Lung (tissue), 11 donors: ENCODE measurements at regions not wholly inside any gene's neighbourhood (a gene's known extent, or its start where the extent isn't known, plus 50 kb on each side); places are given as distances from the start of the nearest gene placed in this dataset.
"Not testable (repeated sequence)": the region's sequence is repeated elsewhere in the genome, so short reads cannot be mapped to it uniquely, and the experiment has no call there.

Experiments used
- ATAC-seq: fragments of 200-7000 bp; cut with Tn5 transposase; one replicate; pipeline ENCODE4 v1.9.1; 2020; ENCODE audit warnings: moderate number of reproducible peaks; ENCODE audit not compliant: insufficient read depth, low FRiP score
- DNase-seq, 3 donors: peaks; one replicate each; pipeline ENCODE4 v3.0.0-alpha.2; 2013 to 2017
- H3K27ac ChIP-seq, 2 donors: one replicate each; pipeline ENCODE4 v1.5.1; 2013; ENCODE audit warnings: mild to moderate bottlenecking in 2 of 2, moderate library complexity in 2 of 2, control low read depth in 1 of 2, inconsistent platforms in 1 of 2, low read depth in 1 of 2, low read length in 1 of 2
- H3K27me3 ChIP-seq, 3 donors: one replicate each; pipeline ENCODE4 v1.5.1; 2013; ENCODE audit warnings: low read length in 2 of 3; ENCODE audit not compliant: control insufficient read depth in 3 of 3, insufficient read depth in 3 of 3
- H3K36me3 ChIP-seq, 4 donors: one replicate each; pipeline ENCODE4 v1.5.1; 2013; ENCODE audit warnings: low read length in 4 of 4, mild to moderate bottlenecking in 1 of 4, moderate library complexity in 1 of 4; ENCODE audit not compliant: control insufficient read depth in 4 of 4, insufficient read depth in 4 of 4
- H3K4me1 ChIP-seq, 5 donors: one replicate each; pipeline ENCODE4 v1.5.1; 2013; ENCODE audit warnings: low read length in 5 of 5, mild to moderate bottlenecking in 2 of 5, moderate library complexity in 1 of 5; ENCODE audit not compliant: control insufficient read depth in 5 of 5, insufficient read depth in 5 of 5
- H3K4me3 ChIP-seq: one replicate; pipeline ENCODE4 v1.5.1; 2013; ENCODE audit warnings: mild to moderate bottlenecking, control low read depth, moderate library complexity
- H3K9ac ChIP-seq, 2 donors: one replicate each; pipeline ENCODE4 v1.5.1; 2013; ENCODE audit warnings: low read length in 2 of 2, control low read depth in 1 of 2; ENCODE audit not compliant: insufficient read depth in 1 of 2
- H3K9me3 ChIP-seq, 4 donors: one replicate each; pipeline ENCODE4 v1.5.1; 2013; ENCODE audit warnings: low read length in 3 of 4, mild to moderate bottlenecking in 1 of 4, moderate library complexity in 1 of 4; ENCODE audit not compliant: control insufficient read depth in 4 of 4, insufficient read depth in 3 of 4
- WGBS, 2 donors: extraction: QIAGEN DNeasy Blood & Tissue Kit; methylation state at CpG; one replicate each; pipeline ENCODE4 v1.1.7; 2013; 5-methylcytosine and 5-hydroxymethylcytosine counted together
- TF ChIP-seq, protein P1 (sequence below): IDR thresholded peaks from 2 replicates; pipeline ENCODE4 v1.5.1; 2012; ENCODE audit warnings: mild to moderate bottlenecking; ENCODE audit errors: control extremely low read depth, extremely low read depth
- donor health status: control.
- donor health status: control.
- donor health status: Bipolar disorder and iron deficiency.
- donor health status: healthy.
- donor health status: DM: yes; HTN: yes; CAD: no.

DNA sequence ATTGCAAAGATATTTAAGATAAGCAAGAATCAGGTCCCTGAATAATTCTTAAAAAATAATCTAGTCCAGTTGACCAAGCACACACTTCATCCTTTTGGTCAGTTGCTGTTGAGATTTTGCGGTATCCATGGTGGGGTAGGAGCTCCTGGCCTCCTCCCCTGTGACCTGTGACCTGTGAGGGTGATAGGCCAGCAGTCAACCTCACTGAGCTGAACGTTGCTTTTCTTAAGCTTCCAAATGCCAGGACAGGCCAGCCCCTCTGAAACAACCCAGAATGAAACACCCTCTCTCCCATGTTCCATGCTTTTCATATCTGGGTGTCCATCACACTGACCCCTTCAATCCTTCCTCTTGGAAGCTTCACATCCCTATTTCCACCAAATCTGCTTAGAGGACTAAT lies 164.9 kb downstream of the THBS2 start:
- WGBS, 2 donors: 74 to 85% methylated on average over 2 of the region's 2 CpGs
- Histone ChIP-seq H3K9me3 (peaks cover 0 to 8% (median 4%) of the 10 kb centered on the region in 4 donors), H3K4me3 (no peak overlapping the region), H3K27me3 (no peaks in the 10 kb centered on the region), H3K36me3 (no peaks in the 10 kb centered on the region), H3K9ac (no peak overlapping the region), H3K4me1 (peaks cover 0 to 10% (median 0%) of the 10 kb centered on the region in 5 donors), H3K27ac (no peak overlapping the region)
- TF ChIP-seq, protein P1, sequence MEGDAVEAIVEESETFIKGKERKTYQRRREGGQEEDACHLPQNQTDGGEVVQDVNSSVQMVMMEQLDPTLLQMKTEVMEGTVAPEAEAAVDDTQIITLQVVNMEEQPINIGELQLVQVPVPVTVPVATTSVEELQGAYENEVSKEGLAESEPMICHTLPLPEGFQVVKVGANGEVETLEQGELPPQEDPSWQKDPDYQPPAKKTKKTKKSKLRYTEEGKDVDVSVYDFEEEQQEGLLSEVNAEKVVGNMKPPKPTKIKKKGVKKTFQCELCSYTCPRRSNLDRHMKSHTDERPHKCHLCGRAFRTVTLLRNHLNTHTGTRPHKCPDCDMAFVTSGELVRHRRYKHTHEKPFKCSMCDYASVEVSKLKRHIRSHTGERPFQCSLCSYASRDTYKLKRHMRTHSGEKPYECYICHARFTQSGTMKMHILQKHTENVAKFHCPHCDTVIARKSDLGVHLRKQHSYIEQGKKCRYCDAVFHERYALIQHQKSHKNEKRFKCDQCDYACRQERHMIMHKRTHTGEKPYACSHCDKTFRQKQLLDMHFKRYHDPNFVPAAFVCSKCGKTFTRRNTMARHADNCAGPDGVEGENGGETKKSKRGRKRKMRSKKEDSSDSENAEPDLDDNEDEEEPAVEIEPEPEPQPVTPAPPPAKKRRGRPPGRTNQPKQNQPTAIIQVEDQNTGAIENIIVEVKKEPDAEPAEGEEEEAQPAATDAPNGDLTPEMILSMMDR: no peak
- DNase-seq: no peak
- no peak for ATAC-seq

DNA sequence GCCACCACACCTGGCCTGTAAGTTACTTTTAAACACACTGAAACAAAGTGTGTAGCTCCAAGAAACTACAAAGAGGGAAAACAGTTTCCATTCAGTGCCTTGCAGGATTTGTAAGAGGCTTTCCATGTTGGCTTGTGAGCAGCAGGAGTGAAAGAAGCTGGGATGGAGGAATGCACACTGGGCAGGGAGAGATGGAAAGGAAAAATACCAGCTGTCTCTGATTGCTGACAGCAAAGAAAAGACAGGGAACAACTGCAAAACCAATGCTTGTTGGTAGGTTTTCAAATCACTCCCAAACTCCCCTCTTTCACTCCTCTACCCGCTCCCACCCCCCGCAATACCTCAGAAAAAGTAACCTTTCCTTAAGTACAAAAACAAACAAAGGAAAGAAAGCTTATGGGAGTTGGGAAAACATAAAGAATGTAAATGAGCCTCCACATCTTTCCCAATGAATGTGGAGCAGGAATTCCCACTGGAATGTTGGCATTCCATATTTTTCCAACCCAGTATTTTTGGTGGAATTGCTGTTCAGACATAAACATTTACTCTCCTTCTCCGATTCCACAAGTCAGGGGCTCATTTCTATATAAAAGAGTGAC lies 166.1 kb downstream of the THBS2 start:
- TF ChIP-seq, protein P1: no peak
- no peaks in the 10 kb centered on the region for H3K27me3 ChIP-seq
- H3K27ac ChIP-seq: no peak overlapping the region
- no peaks in the 10 kb centered on the region for H3K36me3 ChIP-seq
- no peak overlapping the region for H3K9ac ChIP-seq
- DNase-seq (peak; percentile 53 to 89 (median 81)), ATAC-seq (no peak)
- no peak overlapping the region for H3K4me3 ChIP-seq
- peaks cover 0 to 8% (median 3%) of the 10 kb centered on the region in 4 donors for H3K9me3 ChIP-seq
- WGBS, 2 donors: 58 to 71% methylated on average over 3 of the region's 3 CpGs
- peaks cover 0 to 10% (median 0%) of the 10 kb centered on the region in 5 donors for H3K4me1 ChIP-seq

DNA sequence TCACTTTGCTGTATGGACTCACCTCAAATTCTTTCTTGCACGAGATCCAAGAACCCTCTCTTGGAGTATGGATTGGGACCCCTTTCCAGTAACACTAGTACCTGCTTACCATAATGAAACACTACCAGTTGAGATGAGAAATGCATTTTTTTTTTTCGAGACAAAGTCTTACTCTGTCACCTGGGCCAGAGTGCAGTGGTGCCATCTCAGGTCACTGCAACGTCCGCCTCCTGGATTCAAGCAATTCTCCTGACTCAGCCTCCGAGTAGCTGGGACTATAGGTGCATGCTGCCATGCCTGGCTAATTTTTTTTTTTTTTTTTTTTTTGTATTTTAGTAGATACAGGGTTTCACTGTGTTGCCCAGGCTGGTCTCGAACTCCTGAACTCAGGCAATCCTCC lies 167.0 kb downstream of the THBS2 start:
- 80 to 92% methylated on average over 6 of the region's 6 CpGs for WGBS, 2 donors
- H3K4me1 ChIP-seq, H3K4me3 ChIP-seq, H3K27me3 ChIP-seq, H3K36me3 ChIP-seq, H3K9me3 ChIP-seq, DNase-seq, H3K27ac ChIP-seq, ATAC-seq, H3K9ac ChIP-seq: not testable (repeated sequence)

DNA sequence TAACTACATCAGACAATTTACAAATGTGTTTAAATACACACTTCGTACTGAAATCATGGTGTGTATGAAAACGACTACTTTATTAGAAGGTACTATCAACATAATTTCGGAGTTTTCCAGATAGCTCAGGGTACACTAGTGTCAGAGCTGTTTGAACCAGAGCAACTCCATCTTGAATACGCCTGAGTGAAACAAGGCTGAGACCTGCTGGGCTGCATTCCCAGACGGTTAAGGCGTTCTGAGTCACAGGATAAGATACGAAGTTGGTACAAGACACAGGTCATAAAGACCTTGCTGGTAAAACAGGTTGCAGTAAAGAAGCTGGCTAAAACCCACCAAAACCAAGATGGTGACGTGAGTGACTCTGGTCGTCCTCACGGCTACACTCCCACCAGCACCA lies 167.6 kb downstream of the THBS2 start:
- DNase-seq: no peak
- H3K4me3 ChIP-seq: no peak overlapping the region
- H3K36me3 ChIP-seq: no peaks in the 10 kb centered on the region
- no peak overlapping the region for H3K9ac ChIP-seq
- no peak for ATAC-seq
- WGBS, 2 donors: 89 to 93% methylated on average over 10 of the region's 10 CpGs
- peaks cover 0 to 6% (median 3%) of the 10 kb centered on the region in 4 donors for H3K9me3 ChIP-seq
- peaks cover 0 to 10% (median 0%) of the 10 kb centered on the region in 5 donors for H3K4me1 ChIP-seq
- no peak overlapping the region for H3K27ac ChIP-seq
- TF ChIP-seq, protein P1: no peak
- H3K27me3 ChIP-seq: no peaks in the 10 kb centered on the region
